ENCODE measurements at regions not wholly inside any gene's neighbourhood (a gene's known extent, or its start where the extent isn't known, plus 50 kb on each side); places are given as distances from the start of the nearest gene placed in this dataset.
"Not testable (repeated sequence)": the region's sequence is repeated elsewhere in the genome, so short reads cannot be mapped to it uniquely, and the experiment has no call there.

GRCh38 chr5:36406023-36406422 lies 104.3 kb upstream of the RANBP3L start:
- no peak for TF ChIP-seq POLR2A (IDR thresholded peaks at IDR 0.05; ENCODE audit: extremely low read depth, insufficient read length)
- TF ChIP-seq, protein P1, sequence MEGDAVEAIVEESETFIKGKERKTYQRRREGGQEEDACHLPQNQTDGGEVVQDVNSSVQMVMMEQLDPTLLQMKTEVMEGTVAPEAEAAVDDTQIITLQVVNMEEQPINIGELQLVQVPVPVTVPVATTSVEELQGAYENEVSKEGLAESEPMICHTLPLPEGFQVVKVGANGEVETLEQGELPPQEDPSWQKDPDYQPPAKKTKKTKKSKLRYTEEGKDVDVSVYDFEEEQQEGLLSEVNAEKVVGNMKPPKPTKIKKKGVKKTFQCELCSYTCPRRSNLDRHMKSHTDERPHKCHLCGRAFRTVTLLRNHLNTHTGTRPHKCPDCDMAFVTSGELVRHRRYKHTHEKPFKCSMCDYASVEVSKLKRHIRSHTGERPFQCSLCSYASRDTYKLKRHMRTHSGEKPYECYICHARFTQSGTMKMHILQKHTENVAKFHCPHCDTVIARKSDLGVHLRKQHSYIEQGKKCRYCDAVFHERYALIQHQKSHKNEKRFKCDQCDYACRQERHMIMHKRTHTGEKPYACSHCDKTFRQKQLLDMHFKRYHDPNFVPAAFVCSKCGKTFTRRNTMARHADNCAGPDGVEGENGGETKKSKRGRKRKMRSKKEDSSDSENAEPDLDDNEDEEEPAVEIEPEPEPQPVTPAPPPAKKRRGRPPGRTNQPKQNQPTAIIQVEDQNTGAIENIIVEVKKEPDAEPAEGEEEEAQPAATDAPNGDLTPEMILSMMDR (IDR thresholded peaks at IDR 0.05; ENCODE audit: low read depth, low read length), result no peak
- no peak for TF ChIP-seq MYC (IDR thresholded peaks at IDR 0.05; ENCODE audit: low read depth, low read length)
- no peak for TF ChIP-seq MAX (IDR thresholded peaks at IDR 0.05; ENCODE audit: low read depth, low read length)
- DNase-seq (ENCODE audit: low read depth), result no peak
- no peak overlapping the region for H3K4me3 ChIP-seq (ENCODE audit: low read depth, low read length)

DNA sequence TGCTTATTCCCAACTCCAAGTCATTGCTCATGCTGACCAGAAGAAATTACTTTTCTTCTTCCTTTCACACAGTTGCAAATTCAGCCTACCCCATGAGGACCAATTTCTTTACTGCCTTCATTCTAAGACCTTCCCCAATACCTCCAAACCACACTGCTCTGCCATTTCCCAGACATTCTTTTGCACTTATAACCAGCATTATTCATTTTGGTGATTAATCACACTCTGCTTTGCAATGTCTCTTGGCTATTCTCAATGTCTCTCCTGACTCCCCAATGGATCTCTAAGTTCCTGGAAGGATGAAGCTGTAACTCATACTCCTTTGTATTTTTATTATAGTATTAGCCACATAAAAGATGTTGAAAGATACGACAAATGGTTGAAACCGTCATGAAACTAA lies 105.7 kb upstream of the RANBP3L start:
- DNase-seq (ENCODE audit: low read depth), result no peak
- no peak for TF ChIP-seq MAX (IDR thresholded peaks at IDR 0.05; ENCODE audit: low read depth, low read length)
- no peak for TF ChIP-seq MYC (IDR thresholded peaks at IDR 0.05; ENCODE audit: low read depth, low read length)
- TF ChIP-seq POLR2A (IDR thresholded peaks at IDR 0.05; ENCODE audit: extremely low read depth, insufficient read length), result no peak
- TF ChIP-seq, protein P1 (IDR thresholded peaks at IDR 0.05; ENCODE audit: low read depth, low read length), result no peak
- H3K4me3 ChIP-seq (ENCODE audit: low read depth, low read length), result no peak overlapping the region

GRCh38 chr5:36409711-36410110 lies 108.0 kb upstream of the RANBP3L start:
- H3K4me3 ChIP-seq (ENCODE audit: low read depth, low read length); DNase-seq (ENCODE audit: low read depth): not testable (repeated sequence)

GRCh38 chr5:36410672-36411071 lies 109.0 kb upstream of the RANBP3L start:
- DNase-seq (ENCODE audit: low read depth); H3K4me3 ChIP-seq (ENCODE audit: low read depth, low read length): not testable (repeated sequence)

DNA sequence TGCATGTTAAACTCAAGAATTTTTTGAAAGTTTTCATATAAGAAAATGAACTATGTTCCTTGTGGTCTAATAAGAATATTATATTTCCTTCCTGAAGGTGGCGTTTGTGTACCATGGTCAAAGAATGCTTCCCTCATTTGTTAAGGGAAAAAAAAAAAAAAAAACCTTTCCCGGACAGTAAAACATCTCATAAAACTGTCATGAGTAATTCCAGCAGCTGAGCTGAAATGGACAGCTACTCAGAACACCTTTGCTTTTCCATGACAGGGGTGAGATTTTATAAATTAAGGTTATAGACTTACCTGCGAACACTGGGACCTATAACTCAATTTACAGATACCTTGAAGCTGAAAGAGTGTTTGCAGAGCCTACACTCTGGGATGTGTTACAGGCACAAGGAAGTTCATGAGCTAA lies 113.2 kb upstream of the RANBP3L start:
- DNase-seq (ENCODE audit: low read depth), result peak; percentile 69
- no peak overlapping the region for H3K4me3 ChIP-seq (ENCODE audit: low read depth, low read length)
- 0 out of 2 replicates have a peak, but pooled peaks have one; percentile 39 for TF ChIP-seq MYC (IDR thresholded peaks at IDR 0.05; ENCODE audit: low read depth, low read length)
- TF ChIP-seq, protein P1 (IDR thresholded peaks at IDR 0.05; ENCODE audit: low read depth, low read length), result no peak

- no peak overlapping the region for H3K4me3 ChIP-seq (ENCODE audit: low read depth, low read length)
- TF ChIP-seq MYC (IDR thresholded peaks at IDR 0.05; ENCODE audit: low read depth, low read length) (no peak), POLR2A (IDR thresholded peaks at IDR 0.05; ENCODE audit: extremely low read depth, insufficient read length) (no peak), MAX (IDR thresholded peaks at IDR 0.05; ENCODE audit: low read depth, low read length) (no peak)
- TF ChIP-seq, protein P1 (IDR thresholded peaks at IDR 0.05; ENCODE audit: low read depth, low read length), result no peak
- no peak for DNase-seq (ENCODE audit: low read depth)
These were observed 114.9 kb upstream of the RANBP3L start for GRCh38 chr5:36416605-36417004.

DNA sequence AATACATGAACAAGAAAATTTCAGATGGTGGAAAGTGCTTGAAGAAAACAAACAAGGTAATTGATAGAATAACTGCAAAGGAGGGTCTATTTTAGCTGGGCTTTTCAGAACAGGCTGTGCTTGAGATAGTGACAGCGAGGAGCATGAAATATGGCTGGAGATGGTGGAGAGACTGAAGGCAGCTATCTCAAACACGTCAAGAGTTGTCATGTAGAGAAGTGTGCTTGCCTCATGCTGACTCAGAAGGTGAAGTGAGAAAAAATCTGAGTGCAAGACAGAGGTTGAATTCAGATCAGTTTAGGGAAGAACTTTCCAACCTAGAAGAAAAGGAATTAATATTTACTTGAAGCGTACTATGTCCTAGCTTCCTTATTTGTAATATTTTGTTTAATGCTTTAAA lies 115.5 kb upstream of the RANBP3L start:
- DNase-seq (ENCODE audit: low read depth), result no peak
- TF ChIP-seq, protein P1 (IDR thresholded peaks at IDR 0.05; ENCODE audit: low read depth, low read length), result no peak
- no peak overlapping the region for H3K4me3 ChIP-seq (ENCODE audit: low read depth, low read length)
